IMR-90 (cell line): ENCODE measurements at regions not wholly inside any gene's neighbourhood (a gene's known extent, or its start where the extent isn't known, plus 50 kb on each side); places are given as distances from the start of the nearest gene placed in this dataset.

Experiments used
- ATAC-seq: fragments of 200-7000 bp; cut with Tn5 transposase; 2 replicates; pipeline ENCODE4 v1.9.1; 2020; ENCODE audit warnings: low read depth, mild to moderate bottlenecking, moderate library complexity
- BruUV-seq: library from RNA; stranded (reverse); fragments of 400-500 nt; replicated peaks from 2 replicates; lab custom pipeline; 2021; lab: Mats Ljungman, UMichigan
- CTCF ChIA-PET: fragments of 300-600 bp; formaldehyde crosslinking; extraction: SDS; loops from one replicate; lab custom pipeline; 2021; ENCODE audit warnings: antibody characterized with exemption; lab: Yijun Ruan, JAX
- POLR2A ChIA-PET: fragments of 300-600 bp; sonication (Branson Sonifier 250); formaldehyde crosslinking; loops from one replicate; lab custom pipeline; 2022; ENCODE audit warnings: antibody characterized with exemption; ENCODE audit not compliant: unreplicated experiment; lab: Charles Lee
- DNase-seq: peaks from one replicate; pipeline ENCODE4 v3.0.0; 2013
- H2AFZ ChIP-seq: replicated peaks from 2 replicates; pipeline ENCODE3; 2013; ENCODE audit warnings: low read length, mild to moderate bottlenecking; ENCODE audit not compliant: poor library complexity
- H2AK5ac ChIP-seq: 2 replicates; pipeline ENCODE4 v1.6.1; 2013; ENCODE audit warnings: low read depth, low read length, inconsistent platforms
- H2AK9ac ChIP-seq: replicated peaks from 2 replicates; pipeline ENCODE3; 2013; ENCODE audit warnings: mild to moderate bottlenecking, low read depth, low read length, moderate library complexity; ENCODE audit not compliant: poor library complexity
- H2BK120ac ChIP-seq: 2 replicates; pipeline ENCODE4 v1.6.1; 2013; ENCODE audit warnings: low read depth, low read length, inconsistent platforms
- H2BK15ac ChIP-seq: 3 replicates; pipeline ENCODE4 v1.6.1; 2013; ENCODE audit warnings: low read depth, low read length, inconsistent platforms
- H2BK20ac ChIP-seq: 2 replicates; pipeline ENCODE4 v1.6.1; 2013; ENCODE audit warnings: low read depth, mild to moderate bottlenecking, inconsistent platforms, low read length, moderate library complexity
- H2BK5ac ChIP-seq: 2 replicates; pipeline ENCODE4 v1.6.1; 2013; ENCODE audit warnings: mild to moderate bottlenecking, low read depth, low read length, inconsistent platforms; ENCODE audit not compliant: poor library complexity, severe bottlenecking
- H3K14ac ChIP-seq: replicated peaks from 2 replicates; pipeline ENCODE4 v1.6.1; 2013; ENCODE audit warnings: low read depth, low read length, inconsistent platforms
- H3K18ac ChIP-seq: 2 replicates; pipeline ENCODE4 v1.6.1; 2013; ENCODE audit warnings: low read depth, low read length, control low read depth
- H3K23ac ChIP-seq: 2 replicates; pipeline ENCODE4 v1.6.1; 2013; ENCODE audit warnings: low read depth, low read length, inconsistent platforms
- H3K27ac ChIP-seq: 2 replicates; pipeline ENCODE4 v1.5.1; 2013; ENCODE audit warnings: mild to moderate bottlenecking, control low read depth, low read length; ENCODE audit not compliant: insufficient read depth
- H3K27me3 ChIP-seq: 2 replicates; pipeline ENCODE4 v1.6.1; 2013; ENCODE audit warnings: low read length; ENCODE audit not compliant: control insufficient read depth, insufficient read depth
- H3K36me3 ChIP-seq: 2 replicates; pipeline ENCODE4 v1.6.1; 2013; ENCODE audit warnings: low read length, mixed read lengths; ENCODE audit not compliant: control insufficient read depth, insufficient read depth
- H3K4ac ChIP-seq: 2 replicates; pipeline ENCODE4 v1.6.1; 2013; ENCODE audit warnings: low read depth, low read length, inconsistent platforms
- H3K4me1 ChIP-seq: 2 replicates; pipeline ENCODE4 v1.6.1; 2013; ENCODE audit warnings: low read length, mixed read lengths; ENCODE audit not compliant: control insufficient read depth, insufficient read depth
- H3K4me2 ChIP-seq: 2 replicates; pipeline ENCODE4 v1.6.1; 2013; ENCODE audit warnings: low read depth, mild to moderate bottlenecking, control low read depth, low read length, moderate library complexity
- H3K4me3 ChIP-seq: 2 replicates; pipeline ENCODE4 v1.5.1; 2013; ENCODE audit warnings: low read depth, mild to moderate bottlenecking, control low read depth, low read length, moderate library complexity; ENCODE audit not compliant: insufficient read depth
- H3K56ac ChIP-seq: 2 replicates; pipeline ENCODE4 v1.6.1; 2013; ENCODE audit warnings: low read length, inconsistent platforms; ENCODE audit not compliant: insufficient read depth; ENCODE audit errors: extremely low read depth
- H3K79me1 ChIP-seq, 2 experiments: 2 replicates each; pipeline ENCODE4 v1.6.1; 2013; ENCODE audit warnings: low read length in 2 of 2, inconsistent platforms in 1 of 2, low read depth in 1 of 2
- H3K9ac ChIP-seq: 2 replicates; pipeline ENCODE4 v1.6.1; 2013; ENCODE audit warnings: low read depth, low read length, control low read depth
- H3K9me1 ChIP-seq: 2 replicates; pipeline ENCODE4 v1.6.1; 2013; ENCODE audit warnings: low read length, inconsistent platforms; ENCODE audit not compliant: insufficient read depth
- H3K9me3 ChIP-seq: 2 replicates; pipeline ENCODE4 v1.6.1; 2013; ENCODE audit warnings: low read length; ENCODE audit not compliant: control insufficient read depth, insufficient read depth
- H4K20me1 ChIP-seq: 2 replicates; pipeline ENCODE4 v1.6.1; 2013; ENCODE audit warnings: low read length, inconsistent platforms; ENCODE audit not compliant: insufficient read depth
- H4K5ac ChIP-seq: 2 replicates; pipeline ENCODE4 v1.6.1; 2013; ENCODE audit warnings: mild to moderate bottlenecking, low read depth, low read length, control low read depth
- H4K8ac ChIP-seq, 2 experiments: 2 replicates each; pipeline ENCODE4 v1.6.1; 2013; ENCODE audit warnings: low read depth in 2 of 2, low read length in 2 of 2, control low read depth in 1 of 2, inconsistent platforms in 1 of 2
- H4K91ac ChIP-seq: 2 replicates; pipeline ENCODE4 v1.6.1; 2013; ENCODE audit warnings: low read depth, low read length, inconsistent platforms; ENCODE audit not compliant: insufficient read depth
- BHLHE40 ChIP-seq: fragments of 150-350 bp; IDR thresholded peaks from 2 replicates; pipeline ENCODE4 v1.6.1; 2016; ENCODE audit warnings: mild to moderate bottlenecking, low read depth, low read length
- CEBPB ChIP-seq: IDR thresholded peaks from 2 replicates; pipeline ENCODE4 v1.6.1; 2012; ENCODE audit warnings: low read depth, low read length, improper control_type of control experiment
- ELK1 ChIP-seq: fragments of 150-350 bp; IDR thresholded peaks from 2 replicates; pipeline ENCODE4 v1.6.1; 2016; ENCODE audit warnings: low read depth, mild to moderate bottlenecking, low read length, moderate library complexity, borderline replicate concordance
- FOS ChIP-seq: fragments of 150-350 bp; IDR thresholded peaks from 2 replicates; pipeline ENCODE4 v1.6.1; 2016; ENCODE audit warnings: low read depth, low read length
- MAFK ChIP-seq: IDR thresholded peaks from 2 replicates; pipeline ENCODE4 v1.6.1; 2012; ENCODE audit warnings: low read depth, low read length, improper control_type of control experiment
- RFX5 ChIP-seq: IDR thresholded peaks from 2 replicates; pipeline ENCODE4 v1.8.0; 2012; ENCODE audit warnings: low read depth, mild to moderate bottlenecking, low read length, moderate library complexity
- WGBS, 2 experiments: methylation state at CpG; one replicate each; pipeline versions ENCODE4 v1.1.5 to v1.1.7; 2013; ENCODE audit warnings: missing lambda C conversion rate in 2 of 2; ENCODE audit not compliant: insufficient read length in 1 of 2; ENCODE audit errors: extremely low coverage in 2 of 2; 5-methylcytosine and 5-hydroxymethylcytosine counted together
- dilution Hi-C: fragments of 300-500 bp; cut with HindIII; formaldehyde crosslinking; loops from one replicate; pipeline ENCODE4 v1.14.3; 2018; ENCODE audit warnings: low sequenced_read_pairs; ENCODE audit not compliant: unreplicated experiment
- in situ Hi-C: fragments of 300-500 bp; cut with MboI; formaldehyde crosslinking; loops from 3 replicates; pipeline ENCODE4 v1.14.3; 2019; ENCODE audit warnings: low sequenced_read_pairs, inconsistent platforms, mixed read lengths
- intact Hi-C: fragments of 100-400 bp; cut with micrococcal nuclease; formaldehyde crosslinking; loops from 2 replicates; pipeline ENCODE4 v1.10.0; 2022

- in situ Hi-C loops (no loop called here), intact Hi-C loops (no loop called here), dilution Hi-C loops (no loop called here)
- ChIA-PET POLR2A (interaction anchor here (0.5 kb wide), 1 partner anchor 28 kb away, joined by 4 read pairs; no protein-coding TSS in a partner anchor), CTCF (no interaction called here)
- Histone ChIP-seq H2BK15ac (no peak overlapping the region), H3K4me2 (no peak overlapping the region), H2AK9ac (no peak overlapping the region), H2AK5ac (no peak overlapping the region), H3K4me3 (no peak overlapping the region), H2BK120ac (no peak overlapping the region), H3K9me1 (no peaks in the 10 kb centered on the region), H4K91ac (no peak overlapping the region), H4K20me1 (no peaks in the 10 kb centered on the region), H2BK20ac (no peak overlapping the region), H2BK5ac (no peak overlapping the region), H3K4me1 (no peaks in the 10 kb centered on the region), H3K79me1 (no peaks in the 10 kb centered on the region), H4K5ac (no peak overlapping the region), H3K27ac (no peak overlapping the region), H3K9ac (no peak overlapping the region), H3K27me3 (0 out of 2 replicates have a peak, but pooled peaks cover 1% of the 10 kb centered on the region), H3K14ac (no peak overlapping the region), H3K23ac (no peak overlapping the region), H3K4ac (no peak overlapping the region), H3K56ac (no peak overlapping the region), H4K8ac (no peak overlapping the region), H2AFZ (no peak overlapping the region), H3K18ac (no peak overlapping the region), H3K9me3 (no peaks in the 10 kb centered on the region), H3K36me3 (no peaks in the 10 kb centered on the region)
- ATAC-seq (no peak), DNase-seq (no peak)
- TF ChIP-seq FOS, result no peak
- no peak for TF ChIP-seq MAFK
- no peak for TF ChIP-seq RFX5
- TF ChIP-seq CEBPB, result no peak
- TF ChIP-seq ELK1, result no peak
- TF ChIP-seq BHLHE40, result no peak
- 69% methylated on average over 3 of the region's 16 CpGs; no CpG with 5 or more reads in 1 of the 2 experiments for WGBS, 2 experiments
- no TSS peak for BruUV-seq
These were observed 244.4 kb downstream of the HS3ST3B1 start for GRCh38 chr17:14545156-14545906.
